GM23338 (cell line): ENCODE measurements at regions not wholly inside any gene's neighbourhood (a gene's known extent, or its start where the extent isn't known, plus 50 kb on each side); places are given as distances from the start of the nearest gene placed in this dataset.

Experiments used
- ATAC-seq: fragments of 200-7000 bp; cut with Tn5 transposase; 3 replicates; pipeline ENCODE4 v1.9.1; 2020
- DNase-seq: peaks from one replicate; pipeline ENCODE4 v3.0.0-alpha.2; 2015; ENCODE audit warnings: low spot score
- H2AFZ ChIP-seq: fragments of 200-600 bp; sonication (generic); 2 replicates; pipeline ENCODE4 v1.8.0; 2016; ENCODE audit warnings: antibody characterized with exemption, mild to moderate bottlenecking, moderate library complexity
- H3F3A ChIP-seq: fragments of 200-600 bp; sonication (generic); replicated peaks from 2 replicates; pipeline ENCODE4 v1.8.0; 2017; ENCODE audit warnings: antibody characterized with exemption, mixed run types, low read depth
- H3K27ac ChIP-seq: fragments of 200-600 bp; sonication (generic); 2 replicates; pipeline ENCODE4 v1.6.1; 2016; ENCODE audit warnings: low read depth
- H3K27me3 ChIP-seq: fragments of 200-600 bp; sonication (generic); 2 replicates; pipeline ENCODE4 v1.8.0; 2016; ENCODE audit warnings: mild to moderate bottlenecking, mixed run types, moderate library complexity; ENCODE audit not compliant: insufficient read depth
- H3K36me3 ChIP-seq: fragments of 200-600 bp; sonication (generic); 2 replicates; pipeline ENCODE4 v1.8.0; 2016; ENCODE audit warnings: mild to moderate bottlenecking; ENCODE audit not compliant: insufficient read depth
- H3K4me1 ChIP-seq: fragments of 200-600 bp; sonication (generic); 2 replicates; pipeline ENCODE4 v1.8.0; 2016; ENCODE audit warnings: mild to moderate bottlenecking, moderate library complexity; ENCODE audit not compliant: insufficient read depth
- H3K4me2 ChIP-seq: fragments of 200-600 bp; sonication (generic); 2 replicates; pipeline ENCODE4 v1.7.1; 2017; ENCODE audit warnings: mixed run types
- H3K4me3 ChIP-seq: fragments of 200-600 bp; sonication (generic); 2 replicates; pipeline ENCODE4 v1.6.1; 2016; ENCODE audit warnings: mixed run types
- H3K79me2 ChIP-seq: fragments of 200-600 bp; sonication (generic); replicated peaks from 2 replicates; pipeline ENCODE4 v1.8.0; 2017; ENCODE audit warnings: mild to moderate bottlenecking; ENCODE audit not compliant: insufficient read depth
- H3K9me2 ChIP-seq: fragments of 200-600 bp; sonication (generic); 2 replicates; pipeline ENCODE4 v1.8.0; 2017; ENCODE audit not compliant: insufficient read depth
- H4K20me1 ChIP-seq: fragments of 200-600 bp; sonication (generic); replicated peaks from 2 replicates; pipeline ENCODE4 v1.8.0; 2017; ENCODE audit warnings: mild to moderate bottlenecking; ENCODE audit not compliant: insufficient read depth
- H3K27ac Mint-ChIP-seq: 2 replicates; pipeline ENCODE4 v1.8.0; 2020; ENCODE audit warnings: inconsistent platforms, mild to moderate bottlenecking, moderate library complexity, mixed read lengths
- H3K27me3 Mint-ChIP-seq: 3 replicates; pipeline ENCODE4 v1.8.0; 2022; ENCODE audit warnings: low read depth, mild to moderate bottlenecking, moderate library complexity, mixed read lengths, inconsistent platforms; ENCODE audit not compliant: insufficient read depth, poor library complexity
- H3K36me3 Mint-ChIP-seq: 3 replicates; pipeline ENCODE4 v1.8.0; 2021; ENCODE audit warnings: low read depth, mild to moderate bottlenecking, inconsistent platforms, moderate library complexity, mixed read lengths
- H3K4me1 Mint-ChIP-seq: 3 replicates; pipeline ENCODE4 v1.8.0; 2020; ENCODE audit warnings: mild to moderate bottlenecking, inconsistent platforms, mixed read lengths
- H3K4me3 Mint-ChIP-seq: 3 replicates; pipeline ENCODE4 v1.8.0; 2021; ENCODE audit warnings: moderate library complexity, mild to moderate bottlenecking, inconsistent platforms, mixed read lengths
- H3K9me3 Mint-ChIP-seq: 3 replicates; pipeline ENCODE4 v1.8.0; 2020; ENCODE audit warnings: moderate library complexity, mild to moderate bottlenecking, inconsistent platforms, mixed read lengths
- CREB1 ChIP-seq: fragments of 250-450 bp; sonication (Bioruptor Pico); IDR thresholded peaks from 2 replicates; pipeline ENCODE4 v1.5.0; 2020; ENCODE audit warnings: low read depth, mild to moderate bottlenecking, moderate library complexity
- EZH2 ChIP-seq: fragments of 200-600 bp; sonication (generic); IDR thresholded peaks from one replicate; pipeline ENCODE4 v1.8.0; 2017; ENCODE audit warnings: antibody characterized with exemption, mild to moderate bottlenecking, low read depth; ENCODE audit not compliant: unreplicated experiment
- EZH2phosphoT487 ChIP-seq: fragments of 200-600 bp; sonication (generic); IDR thresholded peaks from one replicate; pipeline ENCODE4 v1.8.1; 2018; ENCODE audit warnings: antibody characterized with exemption; ENCODE audit not compliant: unreplicated experiment
- JUNB ChIP-seq: IDR thresholded peaks from one replicate; pipeline ENCODE4 v1.6.1; 2016; ENCODE audit warnings: antibody characterized with exemption; ENCODE audit not compliant: unreplicated experiment
- NANOG ChIP-seq: IDR thresholded peaks from 2 replicates; pipeline ENCODE4 v1.6.1; 2016; ENCODE audit warnings: antibody characterized with exemption, borderline replicate concordance
- POLR2AphosphoS5 ChIP-seq: IDR thresholded peaks from 2 replicates; pipeline ENCODE4 v1.6.1; 2016; ENCODE audit warnings: antibody characterized with exemption, low read depth
- STAT1 ChIP-seq: IDR thresholded peaks from one replicate; pipeline ENCODE4 v1.6.1; 2016; ENCODE audit warnings: antibody characterized with exemption; ENCODE audit not compliant: unreplicated experiment
- ZNF114 ChIP-seq: fragments of 250-450 bp; sonication (Bioruptor Pico); IDR thresholded peaks from 2 replicates; pipeline ENCODE4 v1.5.0; 2020; ENCODE audit warnings: mild to moderate bottlenecking, moderate library complexity
- ZNF331 ChIP-seq: fragments of 250-450 bp; sonication (Bioruptor Pico); IDR thresholded peaks from 2 replicates; pipeline ENCODE4 v1.5.0; 2020; ENCODE audit warnings: low read depth, mild to moderate bottlenecking, moderate library complexity
- TF ChIP-seq, protein P1 (sequence below): IDR thresholded peaks from 2 replicates; pipeline ENCODE4 v1.6.1; 2016; ENCODE audit warnings: antibody characterized with exemption
- TF ChIP-seq, protein P2 (sequence below), 2 experiments: fragments of 200-600 bp in 1 of 2; sonication (generic) in 1 of 2; conservative IDR thresholded peaks; 2 replicates each; pipeline versions ENCODE4 v1.5.1 to v1.6.1; 2016 to 2017; ENCODE audit warnings: antibody characterized with exemption in 2 of 2, low read depth in 2 of 2, mild to moderate bottlenecking in 2 of 2, moderate library complexity in 1 of 2
- TF ChIP-seq, protein P3 (sequence below): IDR thresholded peaks from one replicate; pipeline ENCODE4 v1.6.1; 2018; ENCODE audit warnings: antibody characterized with exemption; ENCODE audit not compliant: unreplicated experiment
- TF ChIP-seq, protein P4 (sequence below): fragments of 250-450 bp; sonication (Bioruptor Pico); IDR thresholded peaks from 2 replicates; pipeline ENCODE4 v1.5.0; 2020; ENCODE audit warnings: mild to moderate bottlenecking, moderate library complexity

DNA sequence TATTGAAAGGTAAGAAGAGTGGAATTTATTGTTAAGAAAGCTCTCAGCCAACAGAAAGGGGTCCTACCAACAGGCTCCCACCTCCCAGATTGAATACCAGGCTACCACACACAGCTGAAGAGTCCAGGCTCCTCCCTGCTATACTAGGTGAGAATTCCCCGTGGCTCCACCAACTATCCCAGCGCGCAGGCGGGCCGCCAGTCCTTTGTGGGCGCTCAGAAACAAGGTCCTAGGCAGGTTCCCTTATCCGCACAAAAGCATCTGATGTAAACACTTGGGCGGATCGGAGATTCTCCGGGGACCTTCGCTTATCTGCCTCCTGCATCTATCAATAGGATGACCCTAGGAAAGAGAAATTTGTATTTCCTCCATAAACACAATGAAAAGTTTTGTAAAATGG lies 423.9 kb upstream of the ADGRL4 start:
- H3K4me3 Mint-ChIP-seq: no peak overlapping the region

More for the DNA sequence above, 423.9 kb upstream of the ADGRL4 start:
- peak; percentile 89 for ATAC-seq
- Mint-ChIP-seq H3K36me3 (no peaks in the 10 kb centered on the region), H3K27me3 (no peaks in the 10 kb centered on the region), H3K4me1 (no peaks in the 10 kb centered on the region), H3K9me3 (no peaks in the 10 kb centered on the region), H3K27ac (no peak overlapping the region)
- no peaks in the 10 kb centered on the region for H3K79me2 ChIP-seq
- no peaks in the 10 kb centered on the region for H3F3A ChIP-seq
- peak; percentile 40 for DNase-seq
- H3K27ac ChIP-seq: no peak overlapping the region
- H2AFZ ChIP-seq: peak overlapping the region; percentile 73; the same call in 1 of the 2 replicates
- no peak overlapping the region for H3K4me2 ChIP-seq
- H3K27me3 ChIP-seq: no peaks in the 10 kb centered on the region
- H3K4me1 ChIP-seq: no peaks in the 10 kb centered on the region
- no peak overlapping the region for H3K4me3 ChIP-seq
- H3K36me3 ChIP-seq: no peaks in the 10 kb centered on the region
- TF ChIP-seq, protein P1, sequence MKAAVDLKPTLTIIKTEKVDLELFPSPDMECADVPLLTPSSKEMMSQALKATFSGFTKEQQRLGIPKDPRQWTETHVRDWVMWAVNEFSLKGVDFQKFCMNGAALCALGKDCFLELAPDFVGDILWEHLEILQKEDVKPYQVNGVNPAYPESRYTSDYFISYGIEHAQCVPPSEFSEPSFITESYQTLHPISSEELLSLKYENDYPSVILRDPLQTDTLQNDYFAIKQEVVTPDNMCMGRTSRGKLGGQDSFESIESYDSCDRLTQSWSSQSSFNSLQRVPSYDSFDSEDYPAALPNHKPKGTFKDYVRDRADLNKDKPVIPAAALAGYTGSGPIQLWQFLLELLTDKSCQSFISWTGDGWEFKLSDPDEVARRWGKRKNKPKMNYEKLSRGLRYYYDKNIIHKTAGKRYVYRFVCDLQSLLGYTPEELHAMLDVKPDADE: no peak
- TF ChIP-seq NANOG: no peak
- TF ChIP-seq, protein P2, sequence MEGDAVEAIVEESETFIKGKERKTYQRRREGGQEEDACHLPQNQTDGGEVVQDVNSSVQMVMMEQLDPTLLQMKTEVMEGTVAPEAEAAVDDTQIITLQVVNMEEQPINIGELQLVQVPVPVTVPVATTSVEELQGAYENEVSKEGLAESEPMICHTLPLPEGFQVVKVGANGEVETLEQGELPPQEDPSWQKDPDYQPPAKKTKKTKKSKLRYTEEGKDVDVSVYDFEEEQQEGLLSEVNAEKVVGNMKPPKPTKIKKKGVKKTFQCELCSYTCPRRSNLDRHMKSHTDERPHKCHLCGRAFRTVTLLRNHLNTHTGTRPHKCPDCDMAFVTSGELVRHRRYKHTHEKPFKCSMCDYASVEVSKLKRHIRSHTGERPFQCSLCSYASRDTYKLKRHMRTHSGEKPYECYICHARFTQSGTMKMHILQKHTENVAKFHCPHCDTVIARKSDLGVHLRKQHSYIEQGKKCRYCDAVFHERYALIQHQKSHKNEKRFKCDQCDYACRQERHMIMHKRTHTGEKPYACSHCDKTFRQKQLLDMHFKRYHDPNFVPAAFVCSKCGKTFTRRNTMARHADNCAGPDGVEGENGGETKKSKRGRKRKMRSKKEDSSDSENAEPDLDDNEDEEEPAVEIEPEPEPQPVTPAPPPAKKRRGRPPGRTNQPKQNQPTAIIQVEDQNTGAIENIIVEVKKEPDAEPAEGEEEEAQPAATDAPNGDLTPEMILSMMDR (conservative IDR thresholded peaks at IDR 0.05; ENCODE audit: low read depth in 2 of 2): no peak
- TF ChIP-seq ZNF114: no peak
- no peak for TF ChIP-seq CREB1
- TF ChIP-seq EZH2: no peak
- TF ChIP-seq, protein P3, sequence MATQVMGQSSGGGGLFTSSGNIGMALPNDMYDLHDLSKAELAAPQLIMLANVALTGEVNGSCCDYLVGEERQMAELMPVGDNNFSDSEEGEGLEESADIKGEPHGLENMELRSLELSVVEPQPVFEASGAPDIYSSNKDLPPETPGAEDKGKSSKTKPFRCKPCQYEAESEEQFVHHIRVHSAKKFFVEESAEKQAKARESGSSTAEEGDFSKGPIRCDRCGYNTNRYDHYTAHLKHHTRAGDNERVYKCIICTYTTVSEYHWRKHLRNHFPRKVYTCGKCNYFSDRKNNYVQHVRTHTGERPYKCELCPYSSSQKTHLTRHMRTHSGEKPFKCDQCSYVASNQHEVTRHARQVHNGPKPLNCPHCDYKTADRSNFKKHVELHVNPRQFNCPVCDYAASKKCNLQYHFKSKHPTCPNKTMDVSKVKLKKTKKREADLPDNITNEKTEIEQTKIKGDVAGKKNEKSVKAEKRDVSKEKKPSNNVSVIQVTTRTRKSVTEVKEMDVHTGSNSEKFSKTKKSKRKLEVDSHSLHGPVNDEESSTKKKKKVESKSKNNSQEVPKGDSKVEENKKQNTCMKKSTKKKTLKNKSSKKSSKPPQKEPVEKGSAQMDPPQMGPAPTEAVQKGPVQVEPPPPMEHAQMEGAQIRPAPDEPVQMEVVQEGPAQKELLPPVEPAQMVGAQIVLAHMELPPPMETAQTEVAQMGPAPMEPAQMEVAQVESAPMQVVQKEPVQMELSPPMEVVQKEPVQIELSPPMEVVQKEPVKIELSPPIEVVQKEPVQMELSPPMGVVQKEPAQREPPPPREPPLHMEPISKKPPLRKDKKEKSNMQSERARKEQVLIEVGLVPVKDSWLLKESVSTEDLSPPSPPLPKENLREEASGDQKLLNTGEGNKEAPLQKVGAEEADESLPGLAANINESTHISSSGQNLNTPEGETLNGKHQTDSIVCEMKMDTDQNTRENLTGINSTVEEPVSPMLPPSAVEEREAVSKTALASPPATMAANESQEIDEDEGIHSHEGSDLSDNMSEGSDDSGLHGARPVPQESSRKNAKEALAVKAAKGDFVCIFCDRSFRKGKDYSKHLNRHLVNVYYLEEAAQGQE: no peak
- no peak for TF ChIP-seq POLR2AphosphoS5
- no peak for TF ChIP-seq EZH2phosphoT487
- no peak for TF ChIP-seq STAT1
- TF ChIP-seq, protein P4, sequence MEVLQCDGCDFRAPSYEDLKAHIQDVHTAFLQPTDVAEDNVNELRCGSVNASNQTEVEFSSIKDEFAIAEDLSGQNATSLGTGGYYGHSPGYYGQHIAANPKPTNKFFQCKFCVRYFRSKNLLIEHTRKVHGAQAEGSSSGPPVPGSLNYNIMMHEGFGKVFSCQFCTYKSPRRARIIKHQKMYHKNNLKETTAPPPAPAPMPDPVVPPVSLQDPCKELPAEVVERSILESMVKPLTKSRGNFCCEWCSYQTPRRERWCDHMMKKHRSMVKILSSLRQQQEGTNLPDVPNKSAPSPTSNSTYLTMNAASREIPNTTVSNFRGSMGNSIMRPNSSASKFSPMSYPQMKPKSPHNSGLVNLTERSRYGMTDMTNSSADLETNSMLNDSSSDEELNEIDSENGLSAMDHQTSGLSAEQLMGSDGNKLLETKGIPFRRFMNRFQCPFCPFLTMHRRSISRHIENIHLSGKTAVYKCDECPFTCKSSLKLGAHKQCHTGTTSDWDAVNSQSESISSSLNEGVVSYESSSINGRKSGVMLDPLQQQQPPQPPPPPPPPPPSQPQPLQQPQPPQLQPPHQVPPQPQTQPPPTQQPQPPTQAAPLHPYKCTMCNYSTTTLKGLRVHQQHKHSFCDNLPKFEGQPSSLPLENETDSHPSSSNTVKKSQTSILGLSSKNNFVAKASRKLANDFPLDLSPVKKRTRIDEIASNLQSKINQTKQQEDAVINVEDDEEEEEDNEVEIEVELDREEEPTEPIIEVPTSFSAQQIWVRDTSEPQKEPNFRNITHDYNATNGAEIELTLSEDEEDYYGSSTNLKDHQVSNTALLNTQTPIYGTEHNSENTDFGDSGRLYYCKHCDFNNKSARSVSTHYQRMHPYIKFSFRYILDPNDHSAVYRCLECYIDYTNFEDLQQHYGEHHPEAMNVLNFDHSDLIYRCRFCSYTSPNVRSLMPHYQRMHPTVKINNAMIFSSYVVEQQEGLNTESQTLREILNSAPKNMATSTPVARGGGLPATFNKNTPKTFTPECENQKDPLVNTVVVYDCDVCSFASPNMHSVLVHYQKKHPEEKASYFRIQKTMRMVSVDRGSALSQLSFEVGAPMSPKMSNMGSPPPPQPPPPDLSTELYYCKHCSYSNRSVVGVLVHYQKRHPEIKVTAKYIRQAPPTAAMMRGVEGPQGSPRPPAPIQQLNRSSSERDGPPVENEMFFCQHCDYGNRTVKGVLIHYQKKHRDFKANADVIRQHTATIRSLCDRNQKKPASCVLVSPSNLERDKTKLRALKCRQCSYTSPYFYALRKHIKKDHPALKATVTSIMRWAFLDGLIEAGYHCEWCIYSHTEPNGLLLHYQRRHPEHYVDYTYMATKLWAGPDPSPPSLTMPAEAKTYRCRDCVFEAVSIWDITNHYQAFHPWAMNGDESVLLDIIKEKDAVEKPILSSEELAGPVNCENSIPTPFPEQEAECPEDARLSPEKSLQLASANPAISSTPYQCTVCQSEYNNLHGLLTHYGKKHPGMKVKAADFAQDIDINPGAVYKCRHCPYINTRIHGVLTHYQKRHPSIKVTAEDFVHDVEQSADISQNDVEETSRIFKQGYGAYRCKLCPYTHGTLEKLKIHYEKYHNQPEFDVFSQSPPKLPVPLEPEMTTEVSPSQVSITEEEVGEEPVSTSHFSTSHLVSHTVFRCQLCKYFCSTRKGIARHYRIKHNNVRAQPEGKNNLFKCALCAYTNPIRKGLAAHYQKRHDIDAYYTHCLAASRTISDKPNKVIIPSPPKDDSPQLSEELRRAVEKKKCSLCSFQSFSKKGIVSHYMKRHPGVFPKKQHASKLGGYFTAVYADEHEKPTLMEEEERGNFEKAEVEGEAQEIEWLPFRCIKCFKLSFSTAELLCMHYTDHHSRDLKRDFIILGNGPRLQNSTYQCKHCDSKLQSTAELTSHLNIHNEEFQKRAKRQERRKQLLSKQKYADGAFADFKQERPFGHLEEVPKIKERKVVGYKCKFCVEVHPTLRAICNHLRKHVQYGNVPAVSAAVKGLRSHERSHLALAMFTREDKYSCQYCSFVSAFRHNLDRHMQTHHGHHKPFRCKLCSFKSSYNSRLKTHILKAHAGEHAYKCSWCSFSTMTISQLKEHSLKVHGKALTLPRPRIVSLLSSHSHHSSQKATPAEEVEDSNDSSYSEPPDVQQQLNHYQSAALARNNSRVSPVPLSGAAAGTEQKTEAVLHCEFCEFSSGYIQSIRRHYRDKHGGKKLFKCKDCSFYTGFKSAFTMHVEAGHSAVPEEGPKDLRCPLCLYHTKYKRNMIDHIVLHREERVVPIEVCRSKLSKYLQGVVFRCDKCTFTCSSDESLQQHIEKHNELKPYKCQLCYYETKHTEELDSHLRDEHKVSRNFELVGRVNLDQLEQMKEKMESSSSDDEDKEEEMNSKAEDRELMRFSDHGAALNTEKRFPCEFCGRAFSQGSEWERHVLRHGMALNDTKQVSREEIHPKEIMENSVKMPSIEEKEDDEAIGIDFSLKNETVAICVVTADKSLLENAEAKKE (CRISPR knock-in tag): no peak
- no peak for TF ChIP-seq ZNF331
- TF ChIP-seq JUNB: no peak
- H4K20me1 ChIP-seq: no peaks in the 10 kb centered on the region
- H3K9me2 ChIP-seq: no peaks in the 10 kb centered on the region
